ENCODE measurements at regions not wholly inside any gene's neighbourhood (a gene's known extent, or its start where the extent isn't known, plus 50 kb on each side); places are given as distances from the start of the nearest gene placed in this dataset.

DNA sequence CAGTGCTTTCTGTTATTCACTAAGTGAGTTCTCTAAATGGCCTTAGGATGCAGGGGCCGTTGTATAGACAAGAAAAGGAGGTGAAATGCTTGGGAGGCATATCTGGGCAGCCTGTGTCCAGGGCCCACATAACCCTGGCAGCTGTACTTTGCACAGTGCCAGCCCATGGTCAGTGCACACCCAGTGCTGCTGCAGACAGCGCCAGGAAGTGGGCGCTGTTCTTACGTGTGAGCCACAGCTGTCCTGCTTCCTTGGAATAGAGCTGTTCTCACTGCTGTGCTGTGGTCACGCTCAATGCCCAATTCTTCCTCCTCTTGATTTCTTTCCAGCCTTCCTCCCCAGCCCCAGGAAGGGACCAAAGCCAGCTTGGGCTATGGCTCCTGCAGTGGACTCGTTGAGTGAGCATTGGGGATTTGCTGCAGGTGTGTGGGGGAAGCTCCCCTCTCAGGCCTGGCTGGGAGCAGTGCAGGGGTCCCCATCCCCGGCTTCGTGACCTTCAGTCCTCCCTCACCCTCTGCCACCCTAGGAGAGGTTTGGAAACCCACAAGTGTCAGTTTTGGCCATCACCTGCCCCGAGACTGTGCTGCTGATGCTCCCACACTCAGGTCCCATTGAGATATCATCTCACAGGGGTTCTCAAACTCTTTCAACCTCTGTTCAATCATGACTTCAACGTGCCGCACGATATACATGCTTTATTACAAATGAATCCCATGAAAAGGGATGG, 246.8 kb upstream of the EXOC2 start:
- Histone ChIP-seq H3K4me3 (replicated peaks; ENCODE audit: insufficient read depth, low read length) (no peak overlapping the region), H3K27me3 (ENCODE audit: insufficient read depth, poor library complexity, severe bottlenecking) (no peaks in the 10 kb centered on the region), H3K27ac (replicated peaks) (no peak overlapping the region)
- no peak for DNase-seq (ENCODE audit: low read depth in 1 of 2, low spot score in 1 of 2)
- TF ChIP-seq, protein P1, sequence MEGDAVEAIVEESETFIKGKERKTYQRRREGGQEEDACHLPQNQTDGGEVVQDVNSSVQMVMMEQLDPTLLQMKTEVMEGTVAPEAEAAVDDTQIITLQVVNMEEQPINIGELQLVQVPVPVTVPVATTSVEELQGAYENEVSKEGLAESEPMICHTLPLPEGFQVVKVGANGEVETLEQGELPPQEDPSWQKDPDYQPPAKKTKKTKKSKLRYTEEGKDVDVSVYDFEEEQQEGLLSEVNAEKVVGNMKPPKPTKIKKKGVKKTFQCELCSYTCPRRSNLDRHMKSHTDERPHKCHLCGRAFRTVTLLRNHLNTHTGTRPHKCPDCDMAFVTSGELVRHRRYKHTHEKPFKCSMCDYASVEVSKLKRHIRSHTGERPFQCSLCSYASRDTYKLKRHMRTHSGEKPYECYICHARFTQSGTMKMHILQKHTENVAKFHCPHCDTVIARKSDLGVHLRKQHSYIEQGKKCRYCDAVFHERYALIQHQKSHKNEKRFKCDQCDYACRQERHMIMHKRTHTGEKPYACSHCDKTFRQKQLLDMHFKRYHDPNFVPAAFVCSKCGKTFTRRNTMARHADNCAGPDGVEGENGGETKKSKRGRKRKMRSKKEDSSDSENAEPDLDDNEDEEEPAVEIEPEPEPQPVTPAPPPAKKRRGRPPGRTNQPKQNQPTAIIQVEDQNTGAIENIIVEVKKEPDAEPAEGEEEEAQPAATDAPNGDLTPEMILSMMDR (IDR thresholded peaks at IDR 0.05; ENCODE audit: insufficient read depth, low read length) = no peak
- TF ChIP-seq SPI1 (IDR thresholded peaks at IDR 0.05; ENCODE audit: borderline replicate concordance, low read depth) = no peak
- TF ChIP-seq, protein P2, sequence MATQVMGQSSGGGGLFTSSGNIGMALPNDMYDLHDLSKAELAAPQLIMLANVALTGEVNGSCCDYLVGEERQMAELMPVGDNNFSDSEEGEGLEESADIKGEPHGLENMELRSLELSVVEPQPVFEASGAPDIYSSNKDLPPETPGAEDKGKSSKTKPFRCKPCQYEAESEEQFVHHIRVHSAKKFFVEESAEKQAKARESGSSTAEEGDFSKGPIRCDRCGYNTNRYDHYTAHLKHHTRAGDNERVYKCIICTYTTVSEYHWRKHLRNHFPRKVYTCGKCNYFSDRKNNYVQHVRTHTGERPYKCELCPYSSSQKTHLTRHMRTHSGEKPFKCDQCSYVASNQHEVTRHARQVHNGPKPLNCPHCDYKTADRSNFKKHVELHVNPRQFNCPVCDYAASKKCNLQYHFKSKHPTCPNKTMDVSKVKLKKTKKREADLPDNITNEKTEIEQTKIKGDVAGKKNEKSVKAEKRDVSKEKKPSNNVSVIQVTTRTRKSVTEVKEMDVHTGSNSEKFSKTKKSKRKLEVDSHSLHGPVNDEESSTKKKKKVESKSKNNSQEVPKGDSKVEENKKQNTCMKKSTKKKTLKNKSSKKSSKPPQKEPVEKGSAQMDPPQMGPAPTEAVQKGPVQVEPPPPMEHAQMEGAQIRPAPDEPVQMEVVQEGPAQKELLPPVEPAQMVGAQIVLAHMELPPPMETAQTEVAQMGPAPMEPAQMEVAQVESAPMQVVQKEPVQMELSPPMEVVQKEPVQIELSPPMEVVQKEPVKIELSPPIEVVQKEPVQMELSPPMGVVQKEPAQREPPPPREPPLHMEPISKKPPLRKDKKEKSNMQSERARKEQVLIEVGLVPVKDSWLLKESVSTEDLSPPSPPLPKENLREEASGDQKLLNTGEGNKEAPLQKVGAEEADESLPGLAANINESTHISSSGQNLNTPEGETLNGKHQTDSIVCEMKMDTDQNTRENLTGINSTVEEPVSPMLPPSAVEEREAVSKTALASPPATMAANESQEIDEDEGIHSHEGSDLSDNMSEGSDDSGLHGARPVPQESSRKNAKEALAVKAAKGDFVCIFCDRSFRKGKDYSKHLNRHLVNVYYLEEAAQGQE (IDR thresholded peaks at IDR 0.05; ENCODE audit: insufficient replicate concordance, low read depth) = no peak
- TF ChIP-seq POLR2AphosphoS5 (IDR thresholded peaks at IDR 0.05; ENCODE audit: low read depth) = no peak
- no peak for TF ChIP-seq GABPA (IDR thresholded peaks at IDR 0.05; ENCODE audit: low read depth)

DNA sequence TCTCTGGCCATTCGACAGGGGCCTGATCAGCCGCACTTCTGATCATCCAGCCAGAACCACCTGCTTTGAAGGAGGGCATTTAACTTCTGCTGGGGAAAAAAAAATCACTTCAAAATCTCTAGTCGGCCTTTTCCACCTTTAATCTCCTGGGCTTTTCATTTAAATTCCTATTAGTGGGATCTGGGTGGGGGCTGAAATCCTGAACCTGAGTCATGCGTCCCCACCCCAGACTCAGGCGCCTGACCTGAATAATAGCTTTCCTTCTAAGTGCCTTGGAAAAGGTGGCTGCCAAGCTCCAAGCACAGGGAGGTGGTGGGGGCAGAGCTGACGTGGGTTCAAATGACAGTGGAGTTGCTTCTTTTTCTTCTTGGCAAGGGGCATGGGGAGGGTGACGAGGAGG, 246.0 kb upstream of the EXOC2 start:
- no peak overlapping the region for H3K27ac ChIP-seq (replicated peaks)
- no peak overlapping the region for H3K4me3 ChIP-seq (replicated peaks; ENCODE audit: insufficient read depth, low read length)
- no peak for DNase-seq (ENCODE audit: low read depth in 1 of 2, low spot score in 1 of 2)
- no peaks in the 10 kb centered on the region for H3K27me3 ChIP-seq (ENCODE audit: insufficient read depth, poor library complexity, severe bottlenecking)
- TF ChIP-seq, protein P1 (IDR thresholded peaks at IDR 0.05; ENCODE audit: insufficient read depth, low read length) = no peak
- no peak for TF ChIP-seq SPI1 (IDR thresholded peaks at IDR 0.05; ENCODE audit: borderline replicate concordance, low read depth)
- TF ChIP-seq, protein P2 (IDR thresholded peaks at IDR 0.05; ENCODE audit: insufficient replicate concordance, low read depth) = no peak

- no peak for DNase-seq (ENCODE audit: low read depth in 1 of 2, low spot score in 1 of 2)
- TF ChIP-seq SPI1 (IDR thresholded peaks at IDR 0.05; ENCODE audit: borderline replicate concordance, low read depth) (no peak), GABPA (IDR thresholded peaks at IDR 0.05; ENCODE audit: low read depth) (no peak), POLR2AphosphoS5 (IDR thresholded peaks at IDR 0.05; ENCODE audit: low read depth) (no peak)
- TF ChIP-seq, protein P2 (IDR thresholded peaks at IDR 0.05; ENCODE audit: insufficient replicate concordance, low read depth) = no peak
- TF ChIP-seq, protein P1 (IDR thresholded peaks at IDR 0.05; ENCODE audit: insufficient read depth, low read length) = no peak
- Histone ChIP-seq H3K27ac (replicated peaks) (no peak overlapping the region), H3K4me3 (replicated peaks; ENCODE audit: insufficient read depth, low read length) (no peak overlapping the region), H3K27me3 (ENCODE audit: insufficient read depth, poor library complexity, severe bottlenecking) (no peaks in the 10 kb centered on the region)
These were observed 245.4 kb upstream of the EXOC2 start for GRCh38 chr6:938271-938905.

Data from HL-60 (cell line).